ENCODE measurements at regions not wholly inside any gene's neighbourhood (a gene's known extent, or its start where the extent isn't known, plus 50 kb on each side); places are given as distances from the start of the nearest gene placed in this dataset.

- Histone ChIP-seq H3K9me3 (no peaks in the 10 kb centered on the region), H3K4me3 (no peak overlapping the region), H3K4me1 (ENCODE audit: control insufficient read depth in 1 of 2, low read depth in 2 of 2) (peaks cover 0 to 14% of the 10 kb centered on the region in 2 donors), H3K36me3 (no peaks in the 10 kb centered on the region), H3K27me3 (replicated peaks; ENCODE audit: insufficient read depth) (no peaks in the 10 kb centered on the region), H3K27ac (no peak overlapping the region)
- no peak for TF ChIP-seq CTCF (IDR thresholded peaks at IDR 0.05)
- ATAC-seq (ENCODE audit: insufficient number of reproducible peaks, low FRiP score, low read depth) (no peak), DNase-seq (ENCODE audit: low spot score) (no peak)
Observed at GRCh38 chr12:98371419-98371818, 144.0 kb upstream of the TMPO start.

DNA sequence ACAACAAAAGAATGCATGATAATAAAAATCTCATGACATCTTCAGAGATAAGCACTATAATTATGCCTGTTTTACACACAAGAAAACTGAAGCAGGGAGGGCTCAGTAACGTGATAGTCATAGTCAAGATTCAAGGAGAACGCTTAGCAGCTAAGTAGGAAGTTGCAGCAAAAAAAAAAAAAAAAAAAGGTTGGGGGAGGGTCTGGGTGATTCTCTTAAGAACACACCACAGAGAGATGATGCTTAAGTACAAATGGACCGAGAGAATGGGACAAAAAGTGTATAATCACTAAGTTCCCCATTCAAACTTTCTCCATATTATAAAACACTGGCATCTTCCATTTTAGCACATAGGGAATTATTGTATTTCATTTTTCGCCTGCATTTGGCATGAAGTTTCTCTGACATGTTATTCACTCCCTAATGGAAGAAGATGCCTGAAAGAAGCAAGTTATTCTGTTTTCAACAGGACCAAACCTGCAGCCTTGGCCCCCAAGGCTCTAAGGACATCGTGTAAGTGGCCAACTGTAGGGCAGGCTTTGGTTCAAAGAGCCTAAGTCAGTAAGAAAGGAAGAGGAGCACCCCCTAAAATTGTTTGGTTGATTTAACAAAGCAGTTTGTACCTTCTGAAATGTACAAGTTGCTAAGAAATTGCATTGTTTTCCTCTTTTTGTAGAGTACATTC, 142.9 kb upstream of the TMPO start:
- Histone ChIP-seq H3K4me1 (ENCODE audit: control insufficient read depth in 1 of 2, low read depth in 2 of 2) (peaks cover 0 to 17% of the 10 kb centered on the region in 2 donors), H3K27ac (no peak overlapping the region), H3K36me3 (no peaks in the 10 kb centered on the region), H3K9me3 (no peaks in the 10 kb centered on the region), H3K4me3 (no peak overlapping the region), H3K27me3 (replicated peaks; ENCODE audit: insufficient read depth) (no peaks in the 10 kb centered on the region)
- no peak for ATAC-seq (ENCODE audit: insufficient number of reproducible peaks, low FRiP score, low read depth)
- DNase-seq (ENCODE audit: low spot score), result no peak
- no peak for TF ChIP-seq CTCF (IDR thresholded peaks at IDR 0.05)

GRCh38 chr12:98373025-98373554, 142.3 kb upstream of the TMPO start:
- DNase-seq (ENCODE audit: low spot score) (no peak), ATAC-seq (ENCODE audit: insufficient number of reproducible peaks, low FRiP score, low read depth) (no peak)
- H3K9me3 ChIP-seq, result no peaks in the 10 kb centered on the region
- H3K27ac ChIP-seq, result no peak overlapping the region
- TF ChIP-seq CTCF (IDR thresholded peaks at IDR 0.05), result no peak
- H3K36me3 ChIP-seq, result no peaks in the 10 kb centered on the region
- no peak overlapping the region for H3K4me3 ChIP-seq
- H3K4me1 ChIP-seq (ENCODE audit: control insufficient read depth in 1 of 2, low read depth in 2 of 2), result peaks cover 0 to 17% of the 10 kb centered on the region in 2 donors
- H3K27me3 ChIP-seq (replicated peaks; ENCODE audit: insufficient read depth), result no peaks in the 10 kb centered on the region

GRCh38 chr12:98374007-98374406, 141.4 kb upstream of the TMPO start:
- TF ChIP-seq CTCF (IDR thresholded peaks at IDR 0.05), result no peak
- H3K4me1 ChIP-seq (ENCODE audit: control insufficient read depth in 1 of 2, low read depth in 2 of 2), result peaks cover 0 to 17% of the 10 kb centered on the region in 2 donors
- ATAC-seq (ENCODE audit: insufficient number of reproducible peaks, low FRiP score, low read depth) (no peak), DNase-seq (ENCODE audit: low spot score) (no peak)
- H3K9me3 ChIP-seq, result no peaks in the 10 kb centered on the region
- H3K27me3 ChIP-seq (replicated peaks; ENCODE audit: insufficient read depth), result no peaks in the 10 kb centered on the region
- no peak overlapping the region for H3K27ac ChIP-seq
- H3K36me3 ChIP-seq, result no peaks in the 10 kb centered on the region
- no peak overlapping the region for H3K4me3 ChIP-seq

GRCh38 chr12:98379106-98379505, 136.3 kb upstream of the TMPO start:
- Histone ChIP-seq H3K4me1 (ENCODE audit: control insufficient read depth in 1 of 2, low read depth in 2 of 2) (peaks cover 0 to 7% of the 10 kb centered on the region in 2 donors), H3K9me3 (no peaks in the 10 kb centered on the region), H3K4me3 (no peak overlapping the region), H3K27ac (no peak overlapping the region), H3K36me3 (no peaks in the 10 kb centered on the region), H3K27me3 (replicated peaks; ENCODE audit: insufficient read depth) (no peaks in the 10 kb centered on the region)
- TF ChIP-seq CTCF (IDR thresholded peaks at IDR 0.05), result no peak
- no peak for DNase-seq (ENCODE audit: low spot score)
- no peak for ATAC-seq (ENCODE audit: insufficient number of reproducible peaks, low FRiP score, low read depth)
